HS-5 (cell line): ENCODE measurements at regions not wholly inside any gene's neighbourhood (a gene's known extent, or its start where the extent isn't known, plus 50 kb on each side); places are given as distances from the start of the nearest gene placed in this dataset.

Experiments used
- DNase-seq: peaks from one replicate; pipeline ENCODE4 v3.0.0-alpha.2; 2012; ENCODE audit warnings: low read depth

DNA sequence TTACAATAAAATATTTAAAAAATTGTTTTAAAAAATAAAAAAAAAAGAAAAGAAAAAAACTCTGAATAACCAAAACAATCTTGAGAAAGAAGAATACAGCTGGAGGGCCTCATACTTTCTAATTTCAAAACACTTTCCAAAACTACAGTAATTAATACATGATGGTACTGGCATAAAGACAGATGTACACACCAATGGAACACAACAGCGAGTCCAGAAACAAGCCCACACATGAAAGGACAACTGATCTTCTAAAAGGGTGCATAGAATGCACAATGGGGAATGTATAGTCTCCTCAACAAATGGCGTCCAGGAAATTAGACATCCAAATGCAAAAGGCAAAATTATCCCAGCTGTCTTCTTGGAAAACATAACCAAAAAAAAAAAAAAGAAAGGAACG lies 99.6 kb downstream of the LURAP1L start:
- DNase-seq: no peak

DNA sequence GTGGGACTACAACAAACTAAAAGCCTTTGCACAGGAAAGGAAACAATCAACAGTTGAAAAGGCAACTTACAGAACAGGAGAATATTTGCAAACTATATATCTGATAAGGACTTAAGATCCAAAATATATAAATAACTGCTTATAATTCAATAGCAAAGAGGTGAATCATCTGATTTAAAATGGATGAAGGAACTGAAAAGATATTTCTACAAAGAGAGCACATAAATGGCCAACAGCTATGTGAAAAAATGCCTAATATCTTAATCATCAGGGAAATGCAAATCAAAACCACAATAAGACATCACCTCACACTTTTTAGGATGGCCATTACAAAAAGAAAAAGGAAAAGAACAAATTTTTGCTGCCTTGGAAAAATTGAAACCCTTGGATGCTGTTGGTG lies 100.4 kb downstream of the LURAP1L start:
- DNase-seq: no peak

DNA sequence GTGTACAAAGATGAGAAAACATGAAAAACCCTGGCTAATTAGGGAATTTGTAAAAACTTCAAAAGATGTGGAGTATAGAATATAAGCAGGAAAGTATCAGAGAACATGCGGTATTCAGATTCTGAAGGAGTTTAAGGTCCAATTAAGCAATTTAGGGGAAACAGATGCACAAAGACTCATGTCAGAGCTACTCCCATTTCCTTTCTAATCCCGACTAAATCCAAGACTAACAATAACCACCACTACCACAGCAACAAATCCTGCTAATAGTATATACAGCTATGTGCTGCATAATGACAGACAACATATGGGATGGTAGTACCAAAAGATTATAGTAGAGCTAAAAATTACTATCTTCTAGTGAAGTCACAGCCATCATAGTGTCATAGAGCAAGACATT lies 102.1 kb downstream of the LURAP1L start:
- DNase-seq: no peak

DNA sequence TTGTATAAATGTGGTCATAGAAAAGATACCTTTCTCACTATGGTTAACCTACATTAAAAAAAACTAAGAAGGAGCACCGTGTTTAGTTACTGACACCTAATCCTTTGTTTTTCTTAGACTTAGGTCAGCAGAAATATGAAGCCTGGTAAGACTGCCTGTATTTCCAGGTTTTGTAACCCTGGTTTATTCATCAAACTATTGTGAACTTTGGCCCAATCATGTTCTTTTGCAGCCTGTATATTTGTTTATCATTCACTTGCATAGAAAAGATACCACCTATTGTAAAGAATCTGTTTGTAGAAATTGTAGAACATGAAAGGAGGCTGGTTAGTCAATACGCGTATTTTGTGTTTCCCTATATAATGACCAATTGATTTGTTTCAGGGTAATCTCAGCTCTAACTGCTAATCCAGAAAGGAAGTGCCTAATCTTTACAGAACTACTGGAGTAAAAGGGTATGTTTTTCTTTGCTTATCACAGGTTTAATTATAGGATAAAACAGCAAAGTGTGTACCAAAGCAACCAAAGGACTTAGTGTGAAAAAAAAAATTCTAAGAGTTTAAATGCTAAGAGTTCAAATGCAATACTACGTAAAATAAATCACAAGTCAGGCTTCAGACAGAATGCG lies 103.6 kb downstream of the LURAP1L start:
- no peak for DNase-seq

DNA sequence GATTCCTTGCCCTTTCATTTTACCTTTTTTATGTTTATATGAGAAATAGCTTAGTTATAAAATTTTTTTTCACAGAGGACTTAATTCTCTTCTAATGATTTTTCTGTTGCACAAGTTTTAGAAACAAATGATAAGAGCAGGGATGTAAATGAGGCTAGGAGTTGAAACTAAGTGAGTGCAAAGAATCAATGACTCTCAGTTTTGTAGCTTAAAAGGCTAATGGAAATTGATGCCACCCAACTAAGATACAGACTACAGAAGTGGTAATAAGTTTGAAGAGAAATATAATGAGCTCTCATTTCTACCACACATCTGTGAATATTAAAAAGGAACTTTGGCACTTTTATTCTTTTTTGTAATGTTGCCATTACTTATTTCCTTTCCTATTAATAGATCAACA lies 105.1 kb downstream of the LURAP1L start:
- no peak for DNase-seq

DNA sequence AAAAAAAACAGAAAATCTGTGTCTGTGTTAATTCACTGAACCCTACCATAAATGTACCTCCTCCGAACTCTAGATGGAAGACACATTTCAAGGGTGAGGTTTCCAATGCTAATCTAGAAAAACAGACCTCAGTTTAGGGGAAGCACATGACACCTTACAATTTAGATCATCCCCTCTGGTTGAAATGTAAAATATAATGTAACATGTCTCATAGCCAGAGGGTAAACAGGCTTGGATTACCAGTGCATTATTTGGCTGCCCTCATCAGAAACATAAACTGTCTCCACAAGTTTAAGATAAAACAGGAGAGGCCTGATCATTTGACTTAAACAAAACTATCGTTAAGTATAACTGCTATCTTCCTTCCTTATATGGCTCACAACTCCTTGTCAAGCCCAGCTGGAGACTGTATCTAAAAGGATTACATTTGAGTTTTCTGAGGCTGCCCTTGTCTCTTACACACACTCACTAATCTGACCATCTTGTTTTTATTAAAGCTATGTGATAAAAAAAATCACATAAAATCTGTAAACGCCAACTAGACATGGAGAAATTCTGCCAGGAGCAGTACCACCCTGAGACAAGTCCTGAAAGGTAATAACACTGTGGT lies 105.7 kb downstream of the LURAP1L start:
- no peak for DNase-seq

DNA sequence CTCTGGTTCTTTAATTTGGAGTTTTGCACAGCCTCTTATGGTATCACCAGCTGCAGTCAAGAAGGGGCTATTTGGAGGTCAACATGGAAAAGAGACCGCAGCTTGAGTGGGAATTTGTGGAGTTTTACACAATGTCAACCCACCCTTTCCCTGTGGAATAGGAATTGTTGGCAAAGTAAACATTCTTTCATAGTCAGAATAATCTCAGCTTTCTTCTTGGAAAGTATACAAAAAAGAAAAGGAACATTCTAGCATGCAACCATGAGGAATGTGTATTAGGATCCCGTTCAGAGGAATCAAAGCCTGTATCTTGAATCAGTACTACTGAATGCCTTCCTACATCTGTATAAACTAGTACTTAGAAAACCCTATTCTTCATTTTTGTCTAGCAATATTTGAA lies 107.6 kb downstream of the LURAP1L start:
- DNase-seq: no peak

DNA sequence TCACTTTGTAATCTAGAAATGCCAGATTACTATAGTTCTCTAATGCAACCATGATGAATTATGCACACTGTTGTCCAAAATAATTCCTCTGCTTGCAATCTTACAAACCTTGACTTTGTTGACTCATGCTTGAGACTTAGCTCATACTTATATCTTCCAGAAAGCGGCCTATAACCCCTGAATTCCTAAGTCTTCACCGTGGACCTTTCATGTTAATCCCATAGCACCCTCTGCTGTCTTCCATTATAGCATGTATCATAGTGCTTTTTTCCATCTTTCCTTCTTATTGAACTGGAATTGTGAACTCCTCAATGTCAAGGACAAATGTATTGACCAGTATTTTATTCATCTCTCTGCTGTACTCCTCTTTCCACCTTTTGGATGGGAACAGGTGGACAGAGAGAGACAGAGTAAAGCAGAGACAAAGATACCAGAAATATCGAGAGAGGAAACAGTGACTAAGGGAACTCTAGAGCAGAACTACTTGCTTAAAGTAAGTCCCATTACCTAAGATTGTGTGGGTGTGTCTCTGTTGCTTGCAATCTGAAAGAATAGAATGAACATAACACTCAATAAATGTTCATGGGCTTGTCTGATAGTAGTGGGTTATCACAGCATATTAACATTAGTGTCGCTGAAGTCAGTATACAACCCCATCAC lies 110.0 kb downstream of the LURAP1L start:
- DNase-seq: peak; percentile 78

DNA sequence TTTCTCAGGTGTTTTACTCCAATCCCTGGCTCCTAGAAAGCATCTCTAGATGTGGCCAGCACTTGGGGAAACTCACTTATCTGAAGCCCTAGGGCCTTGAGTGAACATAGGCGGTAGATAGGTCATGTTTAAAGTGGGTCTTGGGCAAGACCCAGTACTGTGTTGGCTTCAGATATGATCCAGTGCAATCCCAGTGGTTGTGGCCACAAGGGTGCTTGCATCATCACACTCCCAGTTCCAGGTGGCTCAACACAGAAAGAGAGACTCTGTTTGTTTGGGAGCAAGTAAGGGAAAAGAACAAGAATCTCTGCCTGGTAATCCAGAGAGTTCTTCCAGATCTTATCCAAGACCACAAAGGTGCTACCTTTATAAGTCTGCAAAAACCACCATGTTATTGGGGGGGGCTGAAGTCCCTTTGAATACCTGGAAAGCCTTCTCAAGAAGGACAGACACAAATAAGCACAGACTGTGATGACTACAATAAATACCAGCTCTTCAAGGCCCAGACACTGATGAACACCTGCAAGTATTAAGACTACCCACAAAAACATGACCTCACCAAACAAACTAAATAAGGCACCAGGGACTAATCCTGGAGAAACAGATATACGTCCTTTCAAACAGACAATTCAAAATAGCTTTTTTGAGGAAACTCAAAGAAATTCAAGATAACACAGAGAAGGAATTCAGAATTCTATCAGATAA lies 114.7 kb downstream of the LURAP1L start:
- no peak for DNase-seq

DNA sequence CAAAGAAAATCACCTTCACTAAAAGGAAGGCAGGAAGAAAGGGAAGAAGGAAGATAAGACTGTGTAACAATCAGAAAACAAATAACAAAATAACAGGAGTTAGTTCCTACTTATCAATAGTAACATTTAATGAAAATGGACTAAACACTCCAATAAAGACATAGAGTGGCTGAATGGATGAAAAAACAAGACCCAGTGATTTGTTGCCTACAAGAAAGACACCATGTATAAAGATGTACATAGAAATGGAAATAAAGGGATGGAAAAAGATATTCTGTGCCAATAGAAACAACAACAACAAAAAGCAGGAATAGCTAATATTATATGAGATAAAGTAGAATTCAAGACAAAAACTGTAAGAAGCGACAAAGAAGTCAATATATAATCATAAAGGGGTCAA lies 116.8 kb downstream of the LURAP1L start:
- no peak for DNase-seq

DNA sequence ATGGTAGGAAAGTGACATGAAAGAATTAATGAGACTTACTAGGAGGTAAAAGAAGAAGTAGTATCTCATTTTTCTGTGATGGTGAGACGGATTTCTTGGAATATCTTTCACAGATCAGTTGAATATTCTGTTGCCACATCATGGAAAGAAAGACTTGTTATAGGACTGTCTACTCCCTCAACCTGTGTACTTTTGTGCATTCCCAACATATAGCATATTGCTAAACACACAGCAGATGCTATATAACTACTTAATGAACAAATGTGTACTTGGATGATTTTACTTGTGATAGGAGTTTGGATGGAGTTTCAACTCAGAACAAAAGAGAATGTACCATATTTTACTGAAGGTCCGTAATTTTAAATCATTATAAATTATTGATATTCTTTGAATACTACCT lies 128.5 kb downstream of the LURAP1L start:
- no peak for DNase-seq

DNA sequence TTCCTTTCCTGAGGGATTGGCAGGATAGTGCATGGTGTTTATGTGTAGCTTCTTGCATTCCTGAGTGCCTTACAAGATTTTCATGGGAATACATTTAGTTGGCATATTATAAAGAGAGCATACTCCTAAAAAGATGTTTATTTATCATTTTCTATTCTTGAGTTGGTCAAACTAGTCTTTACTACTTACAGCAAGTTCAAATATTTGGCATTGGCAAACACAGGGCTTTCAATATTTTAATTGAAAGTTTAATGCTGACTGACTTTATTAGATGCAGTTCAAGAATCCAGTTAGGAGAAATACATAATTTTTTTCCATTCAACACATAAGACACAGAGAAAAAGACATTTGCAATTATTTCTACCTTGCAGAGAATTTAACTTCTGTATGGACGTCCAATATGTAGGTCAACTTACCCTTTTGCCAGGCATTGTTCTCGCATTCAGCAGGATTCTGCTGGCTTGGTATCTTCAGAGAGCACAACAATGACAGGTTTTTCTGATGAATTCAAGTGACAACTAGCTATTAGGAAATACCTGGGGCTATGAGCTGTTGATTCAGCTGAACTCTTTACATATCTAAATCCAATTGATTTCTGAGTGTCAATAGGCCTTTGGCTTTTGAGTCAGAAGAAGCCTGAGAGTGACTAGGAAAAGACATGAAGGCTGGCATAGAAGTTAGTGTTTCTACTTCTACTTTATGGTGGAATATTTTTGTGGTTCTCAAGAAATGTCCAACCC lies 129.6 kb downstream of the LURAP1L start:
- DNase-seq: no peak

DNA sequence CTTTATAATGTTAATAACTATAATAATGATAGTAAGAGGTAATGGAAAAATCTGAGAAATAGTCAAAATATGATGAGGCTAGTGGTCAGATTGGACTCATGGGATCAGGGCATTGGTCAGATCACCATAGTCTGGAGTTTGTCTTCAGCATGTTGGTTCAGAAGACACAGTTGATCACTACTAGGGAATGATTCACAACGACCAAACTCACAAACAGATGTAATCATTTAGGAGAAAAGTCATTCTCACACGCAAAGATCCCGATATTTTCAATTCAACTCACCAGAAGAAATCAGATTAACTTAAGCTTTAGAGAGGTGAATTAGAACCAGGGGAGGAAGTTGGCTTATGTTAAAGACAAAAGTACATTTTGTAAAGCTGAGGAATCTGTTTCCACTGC lies 131.8 kb downstream of the LURAP1L start:
- no peak for DNase-seq

DNA sequence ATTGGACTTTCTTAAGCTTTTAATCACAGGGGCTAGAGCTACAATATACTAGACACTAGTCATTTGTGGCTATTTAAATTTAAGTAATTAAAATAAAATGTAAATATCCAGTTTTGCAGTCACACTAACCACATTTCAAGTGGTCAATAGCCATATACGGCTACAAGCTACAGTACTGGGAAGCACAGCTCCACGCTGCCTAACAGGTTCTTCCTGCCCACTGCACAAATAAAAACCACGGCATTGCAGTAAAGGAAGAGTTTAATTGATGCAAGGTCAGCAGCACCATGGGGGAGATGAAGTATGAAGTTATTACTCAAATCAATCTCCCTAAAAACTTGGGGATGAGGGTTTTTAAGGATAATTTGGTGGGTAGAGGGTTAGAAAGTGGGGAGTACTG lies 134.1 kb downstream of the LURAP1L start:
- no peak for DNase-seq

DNA sequence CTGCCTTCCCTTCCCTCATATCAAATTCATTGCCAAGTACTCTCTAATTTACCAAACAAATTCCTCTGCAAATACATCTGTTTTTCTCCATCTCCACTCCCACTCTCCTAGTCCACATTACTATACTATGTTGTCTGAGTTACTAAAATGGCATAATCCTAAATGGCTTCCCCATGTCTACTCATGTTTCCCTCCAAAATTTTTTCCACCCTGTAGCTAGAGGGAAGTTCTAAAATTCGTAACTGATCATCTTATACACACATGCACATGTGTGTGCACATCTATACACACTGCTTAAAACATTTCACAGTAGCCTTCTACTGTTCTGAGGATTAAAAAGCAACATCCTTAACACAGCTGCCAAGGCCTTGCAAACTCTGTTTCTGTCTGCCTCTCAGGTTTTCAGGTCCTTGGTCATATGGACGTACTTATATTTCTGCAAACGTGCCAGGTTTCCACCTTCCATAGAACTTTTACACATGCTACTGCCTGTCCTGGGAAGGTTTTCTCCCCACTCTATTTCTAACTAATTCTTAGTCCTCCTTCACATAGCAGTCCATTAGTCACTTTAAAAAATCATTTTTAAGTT lies 140.6 kb downstream of the LURAP1L start:
- no peak for DNase-seq

DNA sequence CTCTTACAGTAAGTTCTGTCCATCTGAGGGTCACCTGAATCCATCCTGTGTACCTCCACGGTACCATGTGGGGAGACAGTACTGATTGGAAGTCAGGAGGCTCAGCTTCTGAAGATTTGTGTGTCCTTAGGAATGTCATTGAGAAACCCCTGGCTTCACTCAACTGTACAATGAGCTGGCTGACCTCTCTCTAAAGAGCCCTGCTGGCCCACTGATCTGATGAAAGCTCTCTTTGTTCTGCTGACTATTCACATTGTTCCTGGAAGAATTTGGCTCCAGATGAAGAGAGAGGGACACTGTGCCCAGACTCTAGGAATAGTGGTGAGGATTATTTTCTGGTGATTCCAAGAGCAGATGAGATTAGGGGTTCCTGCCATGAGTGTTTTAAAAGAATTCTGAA lies 141.2 kb downstream of the LURAP1L start:
- DNase-seq: no peak

DNA sequence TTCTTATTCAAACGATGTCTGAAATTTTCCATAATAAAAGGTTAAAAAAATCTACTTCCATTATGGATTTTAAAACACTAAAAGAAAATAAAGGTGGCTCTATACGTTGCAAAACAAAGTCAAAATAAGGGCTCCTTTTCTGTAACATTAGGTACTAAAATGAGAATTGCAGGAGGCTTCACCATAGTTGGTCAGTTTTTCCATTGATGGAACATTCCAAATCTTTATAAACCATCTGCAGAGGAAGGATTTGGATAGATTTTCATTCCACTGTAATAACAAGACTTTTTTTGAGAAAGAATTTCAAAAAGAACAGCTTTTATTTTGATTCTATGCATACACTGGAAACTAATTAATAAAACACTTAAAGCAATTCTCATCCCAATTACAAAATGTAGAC lies 145.6 kb downstream of the LURAP1L start:
- no peak for DNase-seq

DNA sequence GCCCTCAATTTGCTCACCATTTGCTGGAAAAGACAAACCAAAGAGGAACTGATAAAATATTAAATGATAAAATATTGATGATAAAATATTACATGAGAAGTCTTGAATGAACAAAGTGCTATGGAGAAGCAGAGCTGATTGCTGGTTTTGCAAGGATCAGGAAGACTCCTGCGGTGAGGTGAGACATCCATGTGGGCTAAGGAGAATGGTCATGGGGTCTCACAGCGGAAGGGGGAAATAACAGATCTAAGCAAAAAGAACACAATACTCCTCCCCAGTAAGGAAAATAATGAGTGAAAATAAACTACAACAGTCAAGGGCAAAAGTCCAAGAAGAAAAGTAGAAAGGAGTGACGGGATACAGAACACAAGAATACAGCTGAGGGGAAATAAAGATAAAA lies 146.8 kb downstream of the LURAP1L start:
- no peak for DNase-seq

DNA sequence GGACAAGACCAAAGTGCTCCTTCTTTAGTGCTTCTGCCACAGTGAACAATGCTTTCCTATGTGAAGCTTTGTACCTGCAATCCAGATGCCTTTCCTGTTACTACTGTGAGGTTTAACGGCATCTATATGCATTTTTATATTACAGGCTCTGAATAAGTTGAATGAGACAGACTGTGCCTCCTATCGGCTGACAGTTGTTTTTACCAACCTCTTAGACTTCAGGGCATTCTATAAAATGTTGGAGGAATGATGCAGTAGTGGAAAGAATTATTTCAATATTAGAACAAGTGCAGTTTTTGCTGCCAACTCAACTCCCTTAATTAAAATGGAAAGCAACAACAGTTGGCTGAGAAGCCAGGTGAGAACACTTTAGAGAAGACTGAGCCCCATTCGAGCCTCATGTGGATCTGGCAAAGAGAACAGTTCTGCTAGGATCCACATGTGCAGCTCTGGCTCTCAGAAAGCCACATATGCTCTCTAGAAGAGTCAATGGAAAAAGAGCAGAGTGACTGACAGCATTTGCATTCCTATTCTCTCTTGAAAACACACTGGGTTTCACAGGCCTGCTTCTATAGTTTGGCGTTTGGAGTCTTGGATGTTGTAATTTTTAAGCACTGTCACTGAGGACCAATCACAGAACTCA lies 147.5 kb downstream of the LURAP1L start:
- no peak for DNase-seq

DNA sequence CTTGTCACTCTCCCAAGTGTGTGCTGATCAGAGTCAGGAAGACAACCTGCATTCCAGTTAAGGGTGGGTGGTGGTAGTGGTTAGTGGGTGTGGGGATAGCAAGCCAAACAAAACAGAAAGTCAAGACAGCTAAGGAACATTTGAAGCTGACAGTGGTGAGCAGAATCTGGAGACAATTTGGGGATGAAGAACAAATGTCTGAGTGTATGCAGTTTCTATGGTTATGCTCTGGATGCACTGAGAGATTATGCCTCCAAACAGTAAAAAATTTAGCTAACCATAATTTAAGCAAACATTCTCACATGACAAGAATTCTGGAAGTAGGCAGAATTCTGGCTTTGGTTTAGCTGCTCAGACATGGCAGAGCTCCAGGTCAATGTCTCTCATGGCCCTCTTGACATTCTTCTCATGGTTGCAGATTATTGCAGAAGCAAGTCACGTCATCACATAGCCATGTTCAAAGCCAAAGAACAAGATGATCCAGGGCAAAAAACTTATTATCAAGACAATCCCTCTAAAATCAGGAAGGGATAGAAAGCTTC lies 148.7 kb downstream of the LURAP1L start:
- peak; percentile 58 for DNase-seq

DNA sequence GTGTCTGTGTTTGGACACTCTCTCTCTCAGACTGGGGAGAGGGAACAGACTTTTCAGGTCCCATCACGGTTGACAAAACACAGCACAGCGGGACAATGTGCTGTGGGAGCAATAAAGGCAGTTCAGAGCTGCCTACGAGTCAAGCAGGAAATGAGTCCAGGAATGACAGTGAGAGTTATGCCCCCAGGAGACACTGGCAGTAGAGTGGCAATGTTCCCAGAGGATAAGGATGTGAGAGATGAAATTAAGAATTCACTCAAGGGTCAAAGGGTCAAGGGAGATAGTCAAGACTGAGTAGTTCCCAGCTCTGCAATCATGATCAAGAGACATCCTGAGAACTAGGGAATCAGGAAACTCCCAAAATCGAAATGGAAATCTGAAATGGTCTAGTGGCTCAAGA lies 156.1 kb downstream of the LURAP1L start:
- peak; percentile 23 for DNase-seq
